IPS DF 4.7 (cell line): ENCODE measurements at regions not wholly inside any gene's neighbourhood (a gene's known extent, or its start where the extent isn't known, plus 50 kb on each side); places are given as distances from the start of the nearest gene placed in this dataset.

Experiments used
- DNase-seq: peaks from one replicate; pipeline ENCODE4 v3.0.0-alpha.2; 2013; ENCODE audit warnings: low spot score; ENCODE audit errors: extremely low read depth

DNA sequence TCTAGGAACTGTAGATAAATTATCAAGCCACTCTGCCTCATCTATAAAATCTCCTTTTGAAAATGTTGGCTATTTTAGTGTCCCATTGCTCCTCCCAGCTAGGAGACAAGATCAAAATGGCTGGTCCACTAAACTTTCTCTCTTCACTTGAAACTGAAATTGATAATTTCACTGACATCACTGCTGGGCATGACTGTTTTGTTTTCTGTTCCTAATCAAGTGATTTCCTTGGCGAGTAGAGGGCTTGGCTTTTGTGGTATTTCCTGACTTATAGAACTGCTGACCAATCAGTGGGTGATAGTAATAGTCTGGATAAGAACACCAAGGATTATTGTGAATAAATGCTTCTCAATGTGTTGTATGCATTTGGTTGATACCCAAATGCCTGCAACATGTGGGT lies 2152.9 kb downstream of the ARAP2 start:
- no peak for DNase-seq

DNA sequence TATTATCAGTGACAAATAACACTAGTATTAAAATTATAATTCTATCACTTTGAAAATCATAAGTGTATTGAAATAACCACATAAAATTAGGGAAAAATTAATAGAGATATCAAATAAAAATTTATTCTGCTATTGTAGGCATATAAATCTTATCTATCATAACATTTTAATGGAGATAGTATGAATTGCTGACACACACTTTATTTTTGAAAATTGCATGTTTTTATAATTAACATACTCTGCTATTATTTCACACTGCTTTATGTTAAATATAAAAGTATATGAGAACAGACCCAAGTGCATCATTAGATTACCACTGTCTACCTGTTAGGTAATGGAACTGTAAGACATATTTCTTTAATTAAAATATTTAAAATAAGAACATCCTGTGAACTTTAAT lies 2150.2 kb downstream of the ARAP2 start:
- DNase-seq, result no peak

DNA sequence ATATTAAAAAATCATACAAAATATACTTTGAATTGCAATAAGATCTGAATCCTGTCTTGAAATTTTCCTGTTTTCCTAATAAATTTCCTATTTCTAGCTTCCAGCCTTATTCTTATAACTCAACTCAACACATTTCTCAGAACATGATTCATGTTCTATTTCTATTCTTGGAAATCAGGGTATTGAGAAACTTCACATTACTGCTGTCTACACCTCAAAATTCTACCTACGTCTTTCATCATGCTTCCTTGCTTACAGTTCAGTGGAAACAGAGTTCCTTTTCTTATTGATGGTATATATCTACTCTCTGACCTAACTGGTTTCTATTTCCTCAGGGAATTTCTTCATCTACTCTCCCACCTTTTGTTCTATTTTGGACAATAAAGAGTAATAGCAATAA lies 2139.0 kb downstream of the ARAP2 start:
- no peak for DNase-seq

DNA sequence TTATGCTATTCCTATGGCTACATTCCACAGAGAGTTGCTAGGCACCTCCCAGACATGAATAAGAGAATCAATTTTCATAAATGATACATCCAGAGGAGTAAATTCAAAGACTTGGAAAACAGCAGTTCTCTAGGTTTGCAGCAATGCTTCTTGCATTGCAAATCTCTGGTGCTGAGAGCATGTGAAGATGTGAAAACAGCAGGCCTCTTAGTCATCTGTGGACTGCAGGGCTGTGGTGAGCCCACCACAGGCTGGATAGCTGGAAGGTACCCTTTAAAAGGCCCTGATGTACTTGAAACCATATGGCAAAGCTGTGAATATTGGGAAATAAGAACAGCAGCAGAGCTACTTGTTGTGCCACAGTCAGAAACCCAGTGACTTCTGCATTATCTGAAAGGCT lies 2135.9 kb downstream of the ARAP2 start:
- DNase-seq, result no peak

DNA sequence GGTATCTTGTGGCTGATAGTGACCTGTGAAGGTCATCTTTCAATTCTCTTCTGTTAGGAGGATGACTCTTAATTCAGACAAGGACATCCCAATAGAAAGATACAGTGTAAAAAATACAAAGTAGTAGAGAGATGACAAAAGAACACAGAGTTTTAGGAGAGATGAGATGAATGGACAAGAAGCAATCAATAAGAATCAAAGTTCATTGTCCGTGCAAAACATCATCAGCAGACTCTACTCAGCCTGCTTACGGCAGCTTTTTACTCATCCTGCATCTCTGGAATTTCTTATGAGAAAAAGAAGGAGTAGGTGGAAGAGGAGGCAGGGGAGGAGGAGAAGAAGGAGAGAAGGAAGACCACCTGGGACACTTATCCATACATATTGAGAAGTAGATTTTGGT lies 2131.7 kb downstream of the ARAP2 start:
- no peak for DNase-seq

DNA sequence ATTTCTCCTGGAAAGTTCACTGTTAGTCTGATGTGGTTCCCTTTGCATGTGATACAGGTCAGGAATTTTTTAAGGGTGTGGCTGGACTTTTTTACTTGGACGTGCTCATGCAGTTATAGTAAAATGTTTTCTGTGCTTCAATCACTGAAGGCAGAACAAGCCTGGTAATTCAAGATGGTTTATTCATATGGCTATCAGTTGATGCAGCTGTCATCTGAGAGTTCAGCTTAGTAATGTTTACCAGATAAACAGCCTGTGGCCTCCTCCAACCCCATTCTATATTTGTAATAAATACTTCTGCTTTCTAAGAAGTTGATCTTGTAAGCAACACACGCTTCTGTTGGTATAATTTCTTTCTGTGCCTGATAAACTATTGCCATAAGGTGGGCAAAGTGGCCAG lies 2105.9 kb downstream of the ARAP2 start:
- DNase-seq, result no peak

DNA sequence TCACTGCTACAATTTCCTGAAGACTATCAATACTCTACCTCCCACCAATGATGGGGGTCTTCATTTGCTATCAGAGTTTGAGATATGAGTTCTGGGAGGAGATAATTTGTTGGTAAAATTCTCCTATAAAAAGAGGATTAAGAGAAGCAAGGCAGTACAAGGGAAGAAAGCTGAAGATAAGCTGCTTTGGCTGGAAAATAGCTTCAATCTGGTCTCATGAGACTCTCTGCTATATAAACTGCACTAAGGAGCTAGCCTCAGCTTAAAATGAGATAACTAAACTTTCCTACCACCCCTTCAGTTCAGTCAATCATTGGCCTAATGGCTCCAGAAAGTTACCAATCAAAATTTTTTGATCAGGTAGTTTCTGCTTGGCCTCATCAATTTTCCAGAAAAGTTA lies 2105.0 kb downstream of the ARAP2 start:
- DNase-seq, result no peak

DNA sequence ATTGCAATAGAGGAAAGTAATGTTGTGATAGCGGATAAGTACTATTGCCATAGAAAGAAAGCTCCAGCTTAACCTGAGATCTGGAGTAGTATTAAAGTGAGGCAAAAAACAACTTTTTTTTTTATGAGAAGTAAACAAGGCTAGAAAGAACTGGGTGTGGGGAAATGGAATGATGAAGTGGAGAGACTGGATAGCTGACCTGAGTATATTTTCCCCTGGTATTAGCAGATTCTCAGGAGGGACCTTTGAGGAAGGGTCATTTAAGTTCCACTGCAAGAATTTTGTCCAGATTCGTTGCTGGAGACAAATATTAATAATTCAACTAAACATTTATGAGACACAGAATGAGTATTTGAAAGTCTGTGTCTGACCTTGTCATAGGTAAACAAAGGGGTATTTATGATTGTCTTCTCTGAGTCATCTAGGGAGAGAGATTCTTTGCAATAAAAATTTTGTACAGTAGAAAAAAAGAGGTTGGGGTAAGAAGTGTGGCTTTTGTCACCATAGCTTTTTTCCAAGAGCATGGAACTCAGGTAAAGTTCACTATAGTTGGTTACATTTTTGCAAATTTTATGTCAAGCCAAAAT lies 2095.9 kb downstream of the ARAP2 start:
- no peak for DNase-seq

DNA sequence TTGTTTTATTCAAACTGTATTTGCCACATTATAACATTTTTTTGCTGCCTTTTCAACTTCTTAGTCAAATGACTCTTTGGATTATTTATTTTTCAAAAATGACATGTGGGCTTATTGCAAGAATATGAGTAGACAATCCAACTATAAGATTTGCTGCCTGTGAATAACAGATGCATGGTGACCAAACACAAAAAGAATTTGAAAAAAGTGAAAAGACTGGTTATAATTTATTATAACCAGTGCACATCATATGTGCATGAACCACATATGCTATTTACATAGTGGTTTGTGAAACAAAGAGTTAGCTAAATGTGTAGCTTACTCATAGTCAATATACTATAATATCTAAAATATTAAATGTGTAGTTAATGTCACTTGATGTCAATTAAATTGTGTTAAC lies 2086.8 kb downstream of the ARAP2 start:
- no peak for DNase-seq

DNA sequence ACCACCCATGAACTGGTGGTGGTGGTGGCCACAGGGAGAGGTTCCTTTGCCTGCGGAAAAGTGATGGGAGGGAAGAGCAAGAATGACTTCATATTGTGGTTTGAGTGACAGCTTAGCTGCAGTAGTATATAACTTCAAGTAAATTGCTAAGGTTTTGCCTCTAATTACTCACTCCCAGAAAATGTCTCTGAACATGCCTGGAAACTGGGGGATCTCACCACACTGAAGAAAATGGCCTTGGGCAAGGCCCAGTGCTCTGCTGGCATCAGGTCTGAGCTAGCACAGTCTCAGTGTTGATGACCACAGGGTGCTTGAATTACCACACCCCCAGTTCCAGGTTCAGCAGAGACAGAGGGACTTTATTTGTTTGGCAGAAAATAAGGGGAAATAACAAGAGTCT lies 2085.4 kb downstream of the ARAP2 start:
- no peak for DNase-seq

DNA sequence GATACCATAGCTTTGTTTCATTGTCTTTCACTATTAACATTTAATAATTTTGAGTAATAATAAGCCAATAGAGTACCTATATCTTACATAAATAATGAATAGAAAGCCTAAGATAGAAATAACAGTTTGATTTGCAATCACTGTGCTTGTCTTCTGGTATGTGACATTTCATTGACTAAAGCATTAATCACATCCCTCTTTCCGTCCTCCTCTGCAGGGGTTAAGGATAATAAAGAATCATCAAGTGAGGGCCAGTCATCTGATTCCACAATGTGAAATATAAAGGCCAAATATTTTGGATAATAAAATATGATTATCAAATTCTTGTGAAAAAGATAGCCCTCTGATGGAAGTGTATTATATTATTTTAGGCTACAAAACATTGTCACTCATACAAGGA lies 2073.4 kb downstream of the ARAP2 start:
- DNase-seq, result no peak

DNA sequence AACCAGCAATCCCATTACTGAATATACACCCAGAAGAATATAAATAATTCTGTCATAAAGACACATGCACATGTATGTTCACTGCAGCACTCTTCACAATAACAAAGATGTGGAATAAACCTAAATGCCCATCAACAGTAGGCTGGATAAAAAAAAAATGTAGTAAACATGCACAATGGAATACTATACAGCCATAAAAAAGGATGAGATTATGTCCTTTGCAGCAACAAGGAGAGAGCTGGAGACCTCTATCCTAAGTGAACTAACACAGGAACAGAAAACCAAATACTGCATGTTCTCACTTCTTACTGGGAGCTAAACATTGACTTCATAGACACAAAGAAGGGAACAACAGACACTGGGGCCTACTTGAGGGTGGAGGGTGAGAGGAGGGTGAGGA lies 2067.7 kb downstream of the ARAP2 start:
- DNase-seq, result no peak

DNA sequence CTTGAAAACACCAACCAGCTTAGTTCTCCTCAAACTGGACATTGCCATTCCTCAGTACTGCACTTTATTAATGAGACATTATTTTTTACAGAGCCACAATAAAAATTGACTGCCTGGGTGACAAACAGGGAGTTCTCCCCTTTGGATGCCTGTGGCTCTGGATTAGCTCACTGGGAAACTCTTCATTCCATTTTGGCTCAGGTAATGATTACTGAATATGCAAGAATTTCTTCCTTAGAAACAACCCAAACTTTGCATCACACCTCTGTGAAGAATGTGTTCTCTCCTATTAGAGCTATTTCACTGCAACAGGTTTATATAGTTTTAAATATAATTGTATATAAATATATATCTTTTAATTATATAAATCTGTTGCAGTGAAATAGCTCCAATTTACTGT lies 2065.8 kb downstream of the ARAP2 start:
- no peak for DNase-seq

DNA sequence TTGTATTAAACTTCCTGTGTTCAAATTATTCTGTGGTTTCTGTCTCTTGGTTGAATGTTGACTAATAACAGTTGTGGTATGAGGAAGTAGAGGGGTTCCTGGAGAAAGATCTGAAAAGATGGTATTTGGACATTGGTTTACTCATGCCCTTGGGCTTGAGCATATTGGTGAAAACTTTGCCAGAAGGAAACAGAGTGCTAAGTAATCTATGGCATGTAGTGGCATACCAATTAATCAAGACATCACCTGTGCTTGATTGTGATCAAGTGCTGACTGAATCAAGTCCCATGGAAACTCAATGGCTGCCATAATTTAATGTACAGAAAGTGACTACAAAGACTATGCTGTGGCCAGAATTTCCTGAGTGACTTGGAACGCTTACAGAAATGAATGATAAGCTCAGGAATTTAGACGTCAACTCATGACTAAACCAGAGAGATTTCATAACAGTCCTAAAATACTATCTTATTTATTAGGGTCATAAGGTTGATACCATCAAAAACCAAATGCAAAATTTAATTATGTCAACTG lies 2062.9 kb downstream of the ARAP2 start:
- DNase-seq, result no peak

DNA sequence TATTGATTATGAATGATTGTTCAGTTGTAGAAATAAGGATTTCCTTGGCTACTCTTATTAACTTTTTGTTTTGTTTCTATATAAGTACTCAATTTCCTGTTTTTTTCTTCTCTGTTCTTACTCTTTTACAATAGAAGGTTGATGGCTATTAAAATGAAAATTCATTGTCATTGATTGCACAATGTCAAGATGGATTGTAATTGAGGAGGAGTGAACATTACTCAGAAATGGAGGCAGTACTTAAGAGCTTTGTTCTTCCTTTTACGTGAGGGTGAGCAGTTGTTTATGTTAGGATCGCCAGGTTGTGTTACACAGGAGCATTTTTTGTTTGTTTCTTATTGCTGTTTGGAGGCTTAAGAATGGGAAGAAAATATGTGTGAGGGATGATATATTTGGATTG lies 2062.4 kb downstream of the ARAP2 start:
- DNase-seq, result no peak

DNA sequence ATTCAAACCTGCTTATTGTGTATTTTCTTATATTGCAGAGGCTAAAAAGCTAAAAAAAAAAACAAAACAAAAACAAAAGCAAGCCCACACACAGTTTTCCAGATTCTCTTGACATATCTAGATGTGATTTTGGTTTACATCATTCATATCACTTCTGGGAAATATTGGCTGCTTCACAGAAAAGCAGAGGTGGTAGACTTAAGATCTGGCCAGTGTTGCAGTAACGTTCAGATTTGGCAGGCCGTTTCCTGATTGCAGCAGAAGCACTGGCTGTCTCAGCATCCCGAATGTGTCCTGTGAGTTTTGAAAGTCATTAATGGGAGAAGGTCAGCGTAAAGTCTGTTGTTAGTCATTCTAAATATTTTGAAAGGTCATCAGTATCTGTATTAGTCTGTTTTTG lies 2062.0 kb downstream of the ARAP2 start:
- DNase-seq, result no peak

DNA sequence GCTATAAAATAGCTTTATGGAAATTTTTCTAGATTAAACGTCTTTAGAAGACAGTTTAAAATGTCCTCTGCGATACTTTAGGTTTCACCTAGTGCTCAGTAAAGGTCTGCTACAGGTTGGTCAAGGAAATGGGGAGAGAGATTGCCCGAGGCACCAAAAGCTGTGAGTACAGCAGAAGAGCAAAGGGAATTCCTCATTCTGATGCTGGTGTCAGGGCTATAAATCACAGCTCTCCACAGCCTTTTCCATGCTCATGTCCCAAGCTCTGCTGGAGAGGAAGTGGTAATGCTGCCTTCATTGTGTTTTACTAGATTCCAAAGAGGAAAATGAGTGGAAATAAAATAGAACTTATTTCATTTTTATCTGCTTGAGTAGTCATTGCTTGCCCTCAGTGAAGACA lies 2060.4 kb downstream of the ARAP2 start:
- DNase-seq, result no peak

DNA sequence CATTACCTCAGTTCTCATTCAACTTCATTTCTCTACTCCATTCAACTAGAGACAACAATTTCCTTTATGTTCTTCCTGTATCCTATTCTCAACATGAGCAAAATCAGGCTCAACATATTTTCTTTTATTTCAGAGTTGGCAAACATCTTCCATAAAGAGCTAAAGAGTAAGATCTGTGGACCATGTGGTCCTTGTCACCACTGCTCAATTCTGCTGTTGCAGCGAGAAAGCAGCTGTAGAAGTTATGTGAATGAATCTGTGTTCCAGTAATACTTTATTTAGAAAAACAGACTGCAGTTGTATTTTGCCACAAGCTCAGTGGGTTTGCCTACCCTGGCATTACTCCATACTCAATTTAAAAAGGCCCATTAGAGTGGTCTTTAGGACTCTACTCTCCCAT lies 2057.3 kb downstream of the ARAP2 start:
- DNase-seq, result no peak

DNA sequence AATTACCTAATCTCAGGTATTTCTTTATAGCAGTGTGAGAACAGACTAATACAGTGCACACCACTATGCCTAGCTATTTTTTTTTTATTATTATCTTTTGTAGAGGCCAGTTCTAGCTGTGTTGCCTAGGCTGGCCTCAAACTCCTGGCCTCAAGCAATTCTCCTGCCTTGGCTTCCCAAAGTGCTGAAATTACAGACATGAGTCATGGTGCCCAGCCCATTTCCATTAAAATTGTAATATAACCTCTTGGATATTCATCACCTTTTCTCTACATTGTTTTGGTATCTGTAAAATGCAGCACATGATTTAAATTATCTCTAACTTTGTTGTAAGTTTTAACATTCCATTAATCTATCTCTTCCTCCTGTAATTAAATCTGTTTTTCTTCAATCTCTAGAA lies 2052.9 kb downstream of the ARAP2 start:
- DNase-seq, result no peak

DNA sequence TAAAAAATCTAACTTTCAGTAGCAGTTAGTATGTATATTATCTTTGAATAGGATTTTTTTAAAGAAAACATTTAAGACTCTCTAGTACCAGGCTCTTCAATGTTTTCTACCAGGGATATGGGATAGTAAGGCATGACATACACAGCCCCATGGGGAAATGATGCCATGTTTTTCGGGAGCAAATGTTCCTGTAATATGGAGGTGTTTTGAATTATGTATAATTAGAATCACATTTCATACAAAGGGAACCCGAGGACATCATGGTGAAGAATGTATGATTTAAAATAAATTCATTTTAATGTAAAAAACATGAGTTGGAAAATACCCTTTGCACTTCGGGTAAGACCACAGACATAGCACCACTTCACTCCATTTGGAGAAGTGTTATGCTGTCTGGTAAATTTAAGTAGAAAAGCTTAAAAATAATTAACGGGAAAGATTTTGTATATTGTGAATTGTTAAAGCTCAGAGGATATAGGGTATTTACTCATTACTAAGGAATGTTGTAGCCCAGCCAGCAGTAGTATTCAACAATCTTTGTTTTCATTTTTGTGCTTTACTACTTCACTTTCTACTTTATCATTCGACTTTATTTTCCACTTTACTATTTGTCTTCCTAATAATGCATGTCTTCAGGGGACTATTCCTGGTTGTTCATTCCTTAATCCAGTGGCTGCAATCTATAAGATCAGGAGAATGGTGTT lies 2050.7 kb downstream of the ARAP2 start:
- no peak for DNase-seq

DNA sequence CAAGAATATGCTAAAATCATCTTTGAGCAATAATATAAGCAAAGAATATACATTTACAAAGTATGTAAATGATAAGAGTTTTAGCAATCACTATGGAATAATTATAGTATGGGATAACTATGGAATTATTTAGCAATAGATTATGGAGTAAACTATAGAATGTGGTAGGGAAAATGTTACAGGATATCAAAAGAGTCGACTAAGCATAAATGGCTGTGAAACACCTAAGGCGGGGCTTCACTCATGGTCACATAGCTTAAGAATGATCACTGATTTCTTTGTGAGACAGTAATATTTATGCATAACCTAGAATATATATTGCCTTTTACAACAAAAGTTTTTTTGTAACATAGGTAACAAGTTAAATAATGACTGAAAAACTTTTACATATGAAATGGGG lies 2049.7 kb downstream of the ARAP2 start:
- DNase-seq, result no peak

DNA sequence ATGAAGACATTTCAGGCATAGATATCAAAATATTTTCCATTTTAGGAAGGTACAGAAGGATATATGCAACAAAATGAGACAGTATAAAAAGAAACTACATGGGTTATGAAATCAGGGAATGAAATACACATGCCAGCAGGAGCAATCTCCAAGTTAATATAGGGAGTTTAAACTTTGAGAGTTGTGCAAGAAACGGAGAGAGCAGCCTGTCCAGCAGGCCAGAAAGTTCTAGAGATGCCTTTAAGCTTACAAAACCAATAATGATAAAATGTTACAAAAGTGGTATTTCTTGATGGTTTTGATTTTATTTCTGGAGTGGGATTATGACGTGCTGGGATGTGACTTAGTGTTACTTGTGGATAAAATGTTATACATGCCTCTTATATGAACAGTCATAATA lies 2047.9 kb downstream of the ARAP2 start:
- DNase-seq, result no peak

DNA sequence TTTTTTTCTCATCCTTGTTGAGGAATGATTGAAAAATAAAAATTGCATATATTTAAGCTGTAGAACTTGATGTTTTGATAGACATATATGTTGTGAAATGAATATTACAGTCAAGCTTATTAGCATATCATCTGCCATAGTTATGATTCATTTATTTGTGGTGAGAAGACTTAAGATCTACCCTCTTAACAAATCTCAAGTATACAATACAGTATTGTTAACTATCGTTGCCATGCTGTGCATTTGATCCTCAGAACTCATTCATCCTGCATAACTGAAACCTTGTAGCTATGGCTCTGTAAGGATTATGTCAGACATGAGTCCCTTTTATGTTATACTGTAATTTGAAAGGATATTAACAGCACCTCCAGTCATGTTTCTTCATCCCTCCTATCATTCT lies 2045.3 kb downstream of the ARAP2 start:
- no peak for DNase-seq
